GM23338 (cell line): ENCODE measurements at regions not wholly inside any gene's neighbourhood (a gene's known extent, or its start where the extent isn't known, plus 50 kb on each side); places are given as distances from the start of the nearest gene placed in this dataset.

Experiments used
- ATAC-seq: fragments of 200-7000 bp; cut with Tn5 transposase; 3 replicates; pipeline ENCODE4 v1.9.1; 2020
- DNase-seq: peaks from one replicate; pipeline ENCODE4 v3.0.0-alpha.2; 2015; ENCODE audit warnings: low spot score
- H2AFZ ChIP-seq: fragments of 200-600 bp; sonication (generic); 2 replicates; pipeline ENCODE4 v1.8.0; 2016; ENCODE audit warnings: antibody characterized with exemption, mild to moderate bottlenecking, moderate library complexity
- H3F3A ChIP-seq: fragments of 200-600 bp; sonication (generic); replicated peaks from 2 replicates; pipeline ENCODE4 v1.8.0; 2017; ENCODE audit warnings: antibody characterized with exemption, mixed run types, low read depth
- H3K27ac ChIP-seq: fragments of 200-600 bp; sonication (generic); 2 replicates; pipeline ENCODE4 v1.6.1; 2016; ENCODE audit warnings: low read depth
- H3K27me3 ChIP-seq: fragments of 200-600 bp; sonication (generic); 2 replicates; pipeline ENCODE4 v1.8.0; 2016; ENCODE audit warnings: mild to moderate bottlenecking, mixed run types, moderate library complexity; ENCODE audit not compliant: insufficient read depth
- H3K36me3 ChIP-seq: fragments of 200-600 bp; sonication (generic); 2 replicates; pipeline ENCODE4 v1.8.0; 2016; ENCODE audit warnings: mild to moderate bottlenecking; ENCODE audit not compliant: insufficient read depth
- H3K4me1 ChIP-seq: fragments of 200-600 bp; sonication (generic); 2 replicates; pipeline ENCODE4 v1.8.0; 2016; ENCODE audit warnings: mild to moderate bottlenecking, moderate library complexity; ENCODE audit not compliant: insufficient read depth
- H3K4me2 ChIP-seq: fragments of 200-600 bp; sonication (generic); 2 replicates; pipeline ENCODE4 v1.7.1; 2017; ENCODE audit warnings: mixed run types
- H3K4me3 ChIP-seq: fragments of 200-600 bp; sonication (generic); 2 replicates; pipeline ENCODE4 v1.6.1; 2016; ENCODE audit warnings: mixed run types
- H3K79me2 ChIP-seq: fragments of 200-600 bp; sonication (generic); replicated peaks from 2 replicates; pipeline ENCODE4 v1.8.0; 2017; ENCODE audit warnings: mild to moderate bottlenecking; ENCODE audit not compliant: insufficient read depth
- H3K9me2 ChIP-seq: fragments of 200-600 bp; sonication (generic); 2 replicates; pipeline ENCODE4 v1.8.0; 2017; ENCODE audit not compliant: insufficient read depth
- H4K20me1 ChIP-seq: fragments of 200-600 bp; sonication (generic); replicated peaks from 2 replicates; pipeline ENCODE4 v1.8.0; 2017; ENCODE audit warnings: mild to moderate bottlenecking; ENCODE audit not compliant: insufficient read depth
- H3K27ac Mint-ChIP-seq: 2 replicates; pipeline ENCODE4 v1.8.0; 2020; ENCODE audit warnings: inconsistent platforms, mild to moderate bottlenecking, moderate library complexity, mixed read lengths
- H3K27me3 Mint-ChIP-seq: 3 replicates; pipeline ENCODE4 v1.8.0; 2022; ENCODE audit warnings: low read depth, mild to moderate bottlenecking, moderate library complexity, mixed read lengths, inconsistent platforms; ENCODE audit not compliant: insufficient read depth, poor library complexity
- H3K36me3 Mint-ChIP-seq: 3 replicates; pipeline ENCODE4 v1.8.0; 2021; ENCODE audit warnings: low read depth, mild to moderate bottlenecking, inconsistent platforms, moderate library complexity, mixed read lengths
- H3K4me1 Mint-ChIP-seq: 3 replicates; pipeline ENCODE4 v1.8.0; 2020; ENCODE audit warnings: mild to moderate bottlenecking, inconsistent platforms, mixed read lengths
- H3K4me3 Mint-ChIP-seq: 3 replicates; pipeline ENCODE4 v1.8.0; 2021; ENCODE audit warnings: moderate library complexity, mild to moderate bottlenecking, inconsistent platforms, mixed read lengths
- H3K9me3 Mint-ChIP-seq: 3 replicates; pipeline ENCODE4 v1.8.0; 2020; ENCODE audit warnings: moderate library complexity, mild to moderate bottlenecking, inconsistent platforms, mixed read lengths
- EZH2phosphoT487 ChIP-seq: fragments of 200-600 bp; sonication (generic); IDR thresholded peaks from one replicate; pipeline ENCODE4 v1.8.1; 2018; ENCODE audit warnings: antibody characterized with exemption; ENCODE audit not compliant: unreplicated experiment
- NANOG ChIP-seq: IDR thresholded peaks from 2 replicates; pipeline ENCODE4 v1.6.1; 2016; ENCODE audit warnings: antibody characterized with exemption, borderline replicate concordance
- POLR2AphosphoS5 ChIP-seq: IDR thresholded peaks from 2 replicates; pipeline ENCODE4 v1.6.1; 2016; ENCODE audit warnings: antibody characterized with exemption, low read depth
- REST ChIP-seq: IDR thresholded peaks from one replicate; pipeline ENCODE4 v1.6.1; 2018; ENCODE audit warnings: antibody characterized with exemption; ENCODE audit not compliant: unreplicated experiment
- ZNF114 ChIP-seq: fragments of 250-450 bp; sonication (Bioruptor Pico); IDR thresholded peaks from 2 replicates; pipeline ENCODE4 v1.5.0; 2020; ENCODE audit warnings: mild to moderate bottlenecking, moderate library complexity
- ZNF331 ChIP-seq: fragments of 250-450 bp; sonication (Bioruptor Pico); IDR thresholded peaks from 2 replicates; pipeline ENCODE4 v1.5.0; 2020; ENCODE audit warnings: low read depth, mild to moderate bottlenecking, moderate library complexity
- ZNF462 ChIP-seq: fragments of 250-450 bp; sonication (Bioruptor Pico); IDR thresholded peaks from 2 replicates; pipeline ENCODE4 v1.5.0; 2020; ENCODE audit warnings: mild to moderate bottlenecking, moderate library complexity
- TF ChIP-seq, protein P1 (sequence below), 2 experiments: fragments of 200-600 bp in 1 of 2; sonication (generic) in 1 of 2; conservative IDR thresholded peaks; 2 replicates each; pipeline versions ENCODE4 v1.5.1 to v1.6.1; 2016 to 2017; ENCODE audit warnings: antibody characterized with exemption in 2 of 2, low read depth in 2 of 2, mild to moderate bottlenecking in 2 of 2, moderate library complexity in 1 of 2

GRCh38 chr5:66538126-66538525 is 58.1 kb upstream of the MAST4 start (continued):
- TF ChIP-seq ZNF114 (CRISPR knock-in tag) = no peak
- TF ChIP-seq ZNF331 (CRISPR knock-in tag) = no peak
- TF ChIP-seq ZNF462 (CRISPR knock-in tag) = no peak
- no peak for TF ChIP-seq EZH2phosphoT487
- no peak for TF ChIP-seq POLR2AphosphoS5

DNA sequence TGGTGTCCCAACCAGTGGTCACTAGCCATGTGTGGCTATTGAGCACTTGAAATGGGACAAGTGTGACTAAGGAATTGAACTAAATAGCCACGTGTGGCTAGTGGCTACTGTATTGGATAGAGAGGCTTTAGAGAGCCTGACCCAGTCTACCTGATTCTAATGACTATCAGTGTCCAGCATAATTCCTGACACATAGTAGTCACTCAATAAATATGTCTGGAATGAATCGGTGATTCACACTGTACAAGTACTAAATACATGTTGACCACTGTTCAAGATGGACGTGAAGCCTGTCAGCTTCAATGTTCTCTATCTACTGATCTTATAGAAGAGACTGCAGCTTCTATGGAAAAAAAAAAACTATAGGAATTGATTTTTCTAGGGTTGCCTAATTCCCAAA is 57.7 kb upstream of the MAST4 start:
- no peaks in the 10 kb centered on the region for H3K4me1 Mint-ChIP-seq
- DNase-seq (no peak), ATAC-seq (no peak)
- Histone ChIP-seq H4K20me1 (no peaks in the 10 kb centered on the region), H3K27me3 (no peaks in the 10 kb centered on the region), H3K9me2 (0 out of 2 replicates have a peak, but pooled peaks cover 4% of the 10 kb centered on the region), H3K36me3 (no peaks in the 10 kb centered on the region), H3K4me1 (no peaks in the 10 kb centered on the region), H3F3A (no peaks in the 10 kb centered on the region), H3K79me2 (no peaks in the 10 kb centered on the region), H2AFZ (no peak overlapping the region), H3K27ac (no peak overlapping the region), H3K4me3 (no peak overlapping the region), H3K4me2 (no peak overlapping the region)
- H3K36me3 Mint-ChIP-seq = no peaks in the 10 kb centered on the region
- peaks cover under 1% of the 10 kb centered on the region; the same call in 1 of the 3 replicates for H3K9me3 Mint-ChIP-seq
- H3K27me3 Mint-ChIP-seq = no peaks in the 10 kb centered on the region
- H3K4me3 Mint-ChIP-seq = no peak overlapping the region
- H3K27ac Mint-ChIP-seq = no peak overlapping the region
- TF ChIP-seq, protein P1, sequence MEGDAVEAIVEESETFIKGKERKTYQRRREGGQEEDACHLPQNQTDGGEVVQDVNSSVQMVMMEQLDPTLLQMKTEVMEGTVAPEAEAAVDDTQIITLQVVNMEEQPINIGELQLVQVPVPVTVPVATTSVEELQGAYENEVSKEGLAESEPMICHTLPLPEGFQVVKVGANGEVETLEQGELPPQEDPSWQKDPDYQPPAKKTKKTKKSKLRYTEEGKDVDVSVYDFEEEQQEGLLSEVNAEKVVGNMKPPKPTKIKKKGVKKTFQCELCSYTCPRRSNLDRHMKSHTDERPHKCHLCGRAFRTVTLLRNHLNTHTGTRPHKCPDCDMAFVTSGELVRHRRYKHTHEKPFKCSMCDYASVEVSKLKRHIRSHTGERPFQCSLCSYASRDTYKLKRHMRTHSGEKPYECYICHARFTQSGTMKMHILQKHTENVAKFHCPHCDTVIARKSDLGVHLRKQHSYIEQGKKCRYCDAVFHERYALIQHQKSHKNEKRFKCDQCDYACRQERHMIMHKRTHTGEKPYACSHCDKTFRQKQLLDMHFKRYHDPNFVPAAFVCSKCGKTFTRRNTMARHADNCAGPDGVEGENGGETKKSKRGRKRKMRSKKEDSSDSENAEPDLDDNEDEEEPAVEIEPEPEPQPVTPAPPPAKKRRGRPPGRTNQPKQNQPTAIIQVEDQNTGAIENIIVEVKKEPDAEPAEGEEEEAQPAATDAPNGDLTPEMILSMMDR (conservative IDR thresholded peaks at IDR 0.05; ENCODE audit: low read depth in 2 of 2) = no peak
- TF ChIP-seq NANOG = no peak
- TF ChIP-seq REST = no peak
